Peyer's patch (tissue), 4 donors: ENCODE measurements at regions not wholly inside any gene's neighbourhood (a gene's known extent, or its start where the extent isn't known, plus 50 kb on each side); places are given as distances from the start of the nearest gene placed in this dataset.

Experiments
- DNase-seq, 3 donors: peaks; one replicate each; pipeline ENCODE4 v3.0.0-alpha.2; 2017 to 2019
- H3K27ac ChIP-seq, 4 donors: fragments of 200-600 bp; sonication (generic); one replicate each; pipeline ENCODE4 v1.5.1; 2016 to 2019
- H3K27me3 ChIP-seq, 2 donors: fragments of 200-600 bp; sonication (generic); one replicate each; pipeline ENCODE4 v1.5.1; 2019
- H3K36me3 ChIP-seq, 3 donors: fragments of 200-600 bp; sonication (generic); one replicate each; pipeline ENCODE4 v1.5.1; 2016 to 2019
- H3K4me1 ChIP-seq, 4 donors: fragments of 200-600 bp; sonication (generic); one replicate each; pipeline ENCODE4 v1.5.1; 2016 to 2019
- H3K4me3 ChIP-seq, 4 donors: fragments of 200-600 bp; sonication (generic); 1 replicate in 3 of 4; 2 replicates in 1 of 4; pipeline ENCODE4 v1.5.1; 2016 to 2019; ENCODE audit warnings: mild to moderate bottlenecking in 1 of 4
- H3K9me3 ChIP-seq, 4 donors: fragments of 200-600 bp; sonication (generic); one replicate each; pipeline ENCODE4 v1.5.1; 2016 to 2019; ENCODE audit warnings: mild to moderate bottlenecking in 1 of 4
- POLR2A ChIP-seq, 2 donors: fragments of 450-650 bp; IDR thresholded peaks; one replicate each; pipeline ENCODE4 v1.5.1; 2017; ENCODE audit warnings: antibody characterized with exemption in 2 of 2, mild to moderate bottlenecking in 2 of 2, moderate library complexity in 2 of 2
- TF ChIP-seq, protein P1 (sequence below), 6 experiments: fragments of 450-650 bp in 4 of 6; fragments of 200-600 bp in 2 of 6; sonication (generic) in 1 of 6; IDR thresholded peaks; one replicate each; pipeline ENCODE4 v1.5.1; 2017 to 2019; ENCODE audit warnings: antibody characterized with exemption in 6 of 6, mild to moderate bottlenecking in 3 of 6, moderate library complexity in 1 of 6

DNA sequence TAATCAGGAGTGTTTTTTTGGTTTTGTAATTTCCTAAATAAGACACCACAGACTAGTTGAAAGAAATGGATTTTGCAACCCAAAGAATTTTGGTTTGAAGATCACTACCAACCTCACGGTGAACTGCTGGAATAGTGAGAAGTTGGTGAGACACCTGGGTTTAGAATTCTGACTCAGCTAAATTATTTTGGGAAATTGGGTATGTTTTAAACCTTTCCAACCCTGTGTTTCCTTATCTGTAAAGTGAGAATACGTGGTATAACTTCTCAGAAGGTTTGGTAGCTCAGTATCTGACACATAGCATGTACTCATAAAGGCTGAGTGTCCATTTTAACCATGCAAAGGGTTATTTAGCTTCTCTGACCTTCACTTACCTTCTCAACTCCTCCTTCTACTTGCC is 261.9 kb downstream of the FOXA2 start:
- Histone ChIP-seq H3K27me3 (no peaks in the 10 kb centered on the region), H3K27ac (no peak overlapping the region), H3K9me3 (no peaks in the 10 kb centered on the region), H3K36me3 (no peaks in the 10 kb centered on the region), H3K4me1 (no peaks in the 10 kb centered on the region), H3K4me3 (no peak overlapping the region)
- TF ChIP-seq, protein P1, sequence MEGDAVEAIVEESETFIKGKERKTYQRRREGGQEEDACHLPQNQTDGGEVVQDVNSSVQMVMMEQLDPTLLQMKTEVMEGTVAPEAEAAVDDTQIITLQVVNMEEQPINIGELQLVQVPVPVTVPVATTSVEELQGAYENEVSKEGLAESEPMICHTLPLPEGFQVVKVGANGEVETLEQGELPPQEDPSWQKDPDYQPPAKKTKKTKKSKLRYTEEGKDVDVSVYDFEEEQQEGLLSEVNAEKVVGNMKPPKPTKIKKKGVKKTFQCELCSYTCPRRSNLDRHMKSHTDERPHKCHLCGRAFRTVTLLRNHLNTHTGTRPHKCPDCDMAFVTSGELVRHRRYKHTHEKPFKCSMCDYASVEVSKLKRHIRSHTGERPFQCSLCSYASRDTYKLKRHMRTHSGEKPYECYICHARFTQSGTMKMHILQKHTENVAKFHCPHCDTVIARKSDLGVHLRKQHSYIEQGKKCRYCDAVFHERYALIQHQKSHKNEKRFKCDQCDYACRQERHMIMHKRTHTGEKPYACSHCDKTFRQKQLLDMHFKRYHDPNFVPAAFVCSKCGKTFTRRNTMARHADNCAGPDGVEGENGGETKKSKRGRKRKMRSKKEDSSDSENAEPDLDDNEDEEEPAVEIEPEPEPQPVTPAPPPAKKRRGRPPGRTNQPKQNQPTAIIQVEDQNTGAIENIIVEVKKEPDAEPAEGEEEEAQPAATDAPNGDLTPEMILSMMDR (IDR thresholded peaks at IDR 0.05) = no peak
- no peak for TF ChIP-seq POLR2A (IDR thresholded peaks at IDR 0.05)
- DNase-seq = no peak

DNA sequence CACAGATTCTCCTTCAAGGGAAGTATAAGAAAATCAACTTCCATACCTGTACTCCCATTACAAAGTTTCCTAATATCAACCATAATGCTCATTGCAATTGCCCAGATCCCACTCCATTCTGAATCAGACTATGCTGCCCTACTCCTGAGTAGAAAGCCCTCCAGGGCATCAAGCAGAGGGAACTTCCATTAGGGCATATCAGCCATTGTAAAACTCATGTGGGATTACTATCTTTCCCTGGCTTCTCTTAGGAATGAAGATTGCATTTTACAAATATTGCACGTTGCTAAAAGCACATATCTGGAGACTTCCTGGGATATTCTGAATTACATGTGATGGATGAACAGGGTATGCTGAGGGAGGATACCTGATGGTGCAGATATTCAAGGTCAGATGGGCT is 263.2 kb downstream of the FOXA2 start:
- no peak overlapping the region for H3K27ac ChIP-seq
- H3K4me3 ChIP-seq = no peak overlapping the region
- H3K27me3 ChIP-seq = no peaks in the 10 kb centered on the region
- H3K36me3 ChIP-seq = no peaks in the 10 kb centered on the region
- no peaks in the 10 kb centered on the region for H3K9me3 ChIP-seq
- H3K4me1 ChIP-seq = no peaks in the 10 kb centered on the region
- TF ChIP-seq, protein P1 (IDR thresholded peaks at IDR 0.05) = no peak
- TF ChIP-seq POLR2A (IDR thresholded peaks at IDR 0.05) = no peak
- no peak for DNase-seq

DNA sequence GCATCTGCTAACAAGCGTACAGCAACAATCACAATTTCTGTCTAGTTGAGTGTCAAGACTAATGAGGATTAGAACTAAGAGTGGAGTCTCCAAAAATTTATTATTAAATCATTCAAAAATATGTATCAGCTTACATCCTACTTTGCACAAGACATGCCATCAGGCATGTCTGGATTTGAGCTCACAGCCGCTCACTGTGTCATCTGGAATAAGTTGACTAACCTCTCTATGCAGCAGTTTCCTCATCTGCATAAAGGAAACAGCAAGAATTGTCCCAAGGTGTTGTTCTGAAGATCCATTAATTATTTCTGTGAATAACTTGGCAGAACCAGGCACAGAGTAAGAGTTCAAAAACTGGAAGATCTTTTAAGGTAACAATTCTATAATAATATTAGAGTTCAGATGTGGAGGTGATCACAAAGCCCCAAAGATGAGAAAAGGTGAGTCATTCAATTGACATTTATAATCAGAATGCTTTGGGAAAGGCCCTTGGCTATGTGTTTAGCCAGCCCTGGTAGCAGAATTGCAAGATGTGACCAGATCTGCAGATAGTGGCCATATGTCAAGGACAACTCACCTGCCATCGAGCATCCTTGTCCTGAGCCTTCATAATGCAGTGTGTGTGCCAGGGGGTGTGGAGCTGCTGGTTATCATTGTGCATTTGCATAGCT is 264.0 kb downstream of the FOXA2 start:
- no peaks in the 10 kb centered on the region for H3K27me3 ChIP-seq
- no peaks in the 10 kb centered on the region for H3K4me1 ChIP-seq
- no peak for DNase-seq
- H3K9me3 ChIP-seq = no peaks in the 10 kb centered on the region
- no peak overlapping the region for H3K4me3 ChIP-seq
- no peak for TF ChIP-seq POLR2A (IDR thresholded peaks at IDR 0.05)
- TF ChIP-seq, protein P1 (IDR thresholded peaks at IDR 0.05) = no peak
- no peak overlapping the region for H3K27ac ChIP-seq
- no peaks in the 10 kb centered on the region for H3K36me3 ChIP-seq

DNA sequence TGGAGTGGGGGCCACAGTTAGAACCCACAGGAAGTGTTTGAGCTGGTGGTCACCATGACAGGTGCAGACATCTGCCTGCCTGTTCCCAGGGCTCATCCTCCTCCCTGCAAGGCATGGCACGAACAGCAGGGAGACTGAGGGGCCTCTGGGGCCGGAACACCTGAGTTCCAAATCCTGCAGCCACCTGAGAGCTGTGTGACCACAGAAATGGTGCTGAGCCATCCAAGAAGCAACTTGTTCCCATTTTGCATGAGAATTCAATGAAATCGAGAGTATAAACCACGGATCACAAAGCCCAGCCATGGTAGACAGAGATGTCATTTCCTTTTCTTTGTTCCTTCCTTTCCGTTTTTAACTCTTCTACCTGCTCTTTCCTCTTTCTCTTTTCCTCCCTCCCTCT is 268.6 kb downstream of the FOXA2 start:
- Histone ChIP-seq H3K36me3 (no peaks in the 10 kb centered on the region), H3K27me3 (no peaks in the 10 kb centered on the region), H3K4me3 (no peak overlapping the region), H3K4me1 (no peaks in the 10 kb centered on the region), H3K9me3 (no peaks in the 10 kb centered on the region), H3K27ac (no peak overlapping the region)
- TF ChIP-seq, protein P1 (IDR thresholded peaks at IDR 0.05) = no peak
- TF ChIP-seq POLR2A (IDR thresholded peaks at IDR 0.05) = no peak
- DNase-seq = no peak

DNA sequence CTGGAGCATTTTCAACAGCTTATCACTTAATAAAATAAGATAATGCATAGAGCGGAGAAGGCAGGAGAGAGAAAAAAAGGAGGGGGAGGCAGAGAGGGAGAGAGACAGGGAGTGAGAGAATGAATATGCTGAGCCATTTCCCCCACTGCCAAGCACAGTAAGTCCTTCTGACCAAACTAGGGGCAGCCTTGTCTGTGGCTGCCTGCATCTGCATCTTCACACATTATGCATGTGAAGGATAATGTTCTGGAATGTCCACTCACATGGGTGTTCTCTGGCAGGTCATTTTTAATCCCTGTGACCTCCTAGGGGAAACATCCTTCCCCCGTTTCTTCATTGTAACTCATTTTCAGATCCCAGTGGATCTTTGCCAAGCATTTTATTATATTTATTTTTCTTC is 269.3 kb downstream of the FOXA2 start:
- H3K36me3 ChIP-seq = no peaks in the 10 kb centered on the region
- no peaks in the 10 kb centered on the region for H3K9me3 ChIP-seq
- no peak for TF ChIP-seq POLR2A (IDR thresholded peaks at IDR 0.05)
- TF ChIP-seq, protein P1 (IDR thresholded peaks at IDR 0.05) = no peak
- no peaks in the 10 kb centered on the region for H3K27me3 ChIP-seq
- H3K4me1 ChIP-seq = no peaks in the 10 kb centered on the region
- H3K27ac ChIP-seq = no peak overlapping the region
- no peak for DNase-seq
- no peak overlapping the region for H3K4me3 ChIP-seq
